ENCODE measurements at regions not wholly inside any gene's neighbourhood (a gene's known extent, or its start where the extent isn't known, plus 50 kb on each side); places are given as distances from the start of the nearest gene placed in this dataset.

DNA sequence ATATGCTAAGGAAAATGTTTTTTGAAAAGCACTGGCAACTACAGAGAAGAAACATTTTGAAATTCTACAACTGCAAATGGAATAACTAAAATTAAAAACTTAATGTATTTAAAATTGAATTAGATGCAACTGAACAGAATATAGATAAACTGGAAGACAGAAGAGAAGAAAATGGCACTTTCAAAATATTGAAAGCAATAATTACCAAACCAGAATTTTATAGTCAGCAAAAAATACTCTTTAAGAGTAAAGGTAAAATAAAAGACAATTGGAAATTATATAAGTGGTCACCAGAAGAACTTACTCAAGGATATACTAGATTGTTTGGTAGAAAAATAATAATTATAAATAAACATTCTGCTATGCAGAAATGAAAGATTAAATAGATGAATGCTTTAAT lies 927.7 kb upstream of the ZWINT start:
- no peak overlapping the region for H3K4me3 ChIP-seq (ENCODE audit: low read depth, low read length)
- no peak for TF ChIP-seq CTCF (IDR thresholded peaks at IDR 0.05)
- no peaks in the 10 kb centered on the region for H3K36me3 ChIP-seq (ENCODE audit: control insufficient read depth, insufficient read depth, low read length)
- H3K9ac ChIP-seq = no peak overlapping the region
- H3K4me2 ChIP-seq (ENCODE audit: low read length) = no peak overlapping the region
- no peaks in the 10 kb centered on the region for H3K9me3 ChIP-seq (ENCODE audit: control insufficient read depth, low read length)
- H3K27me3 ChIP-seq (ENCODE audit: control insufficient read depth, insufficient read depth, low read length) = no peaks in the 10 kb centered on the region
- no peak overlapping the region for H2AFZ ChIP-seq
- H3K4me1 ChIP-seq = no peaks in the 10 kb centered on the region
- H3K79me2 ChIP-seq = no peaks in the 10 kb centered on the region
- no peak overlapping the region for H3K27ac ChIP-seq

DNA sequence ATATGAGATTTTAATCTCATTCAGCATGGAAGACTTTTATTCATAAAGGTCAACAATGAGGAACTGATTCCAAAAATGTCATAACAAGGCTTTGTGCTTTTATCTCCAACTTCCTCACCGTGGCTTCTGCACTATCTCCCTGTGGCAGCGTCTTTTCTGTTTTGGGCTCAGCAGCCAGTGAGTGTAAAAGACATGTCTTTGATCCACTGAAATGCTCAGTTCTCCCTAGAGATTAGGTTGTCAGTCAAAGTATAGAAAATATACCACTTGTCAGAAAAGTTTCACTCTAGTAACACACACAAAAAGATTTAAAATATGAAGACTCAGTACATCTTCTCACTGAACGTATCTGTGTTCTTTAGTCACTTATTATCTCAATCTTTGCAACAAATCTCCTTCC lies 901.8 kb upstream of the ZWINT start:
- TF ChIP-seq CTCF (IDR thresholded peaks at IDR 0.05) = no peak
- H3K27ac ChIP-seq = no peak overlapping the region
- H3K9me3 ChIP-seq (ENCODE audit: control insufficient read depth, low read length) = no peaks in the 10 kb centered on the region
- H3K4me1 ChIP-seq = no peaks in the 10 kb centered on the region
- H3K36me3 ChIP-seq (ENCODE audit: control insufficient read depth, insufficient read depth, low read length) = no peaks in the 10 kb centered on the region
- no peak overlapping the region for H2AFZ ChIP-seq
- H3K9ac ChIP-seq = no peak overlapping the region
- H3K4me3 ChIP-seq (ENCODE audit: low read depth, low read length) = no peak overlapping the region
- no peak overlapping the region for H3K4me2 ChIP-seq (ENCODE audit: low read length)
- H3K79me2 ChIP-seq = no peaks in the 10 kb centered on the region
- no peaks in the 10 kb centered on the region for H3K27me3 ChIP-seq (ENCODE audit: control insufficient read depth, insufficient read depth, low read length)

GRCh38 chr10:57260175-57260574 lies 899.1 kb upstream of the ZWINT start:
- Histone ChIP-seq H3K27me3 (ENCODE audit: control insufficient read depth, insufficient read depth, low read length) (no peaks in the 10 kb centered on the region), H3K9me3 (ENCODE audit: control insufficient read depth, low read length) (no peaks in the 10 kb centered on the region), H3K4me1 (no peaks in the 10 kb centered on the region), H3K27ac (no peak overlapping the region), H3K4me3 (ENCODE audit: low read depth, low read length) (no peak overlapping the region), H3K36me3 (ENCODE audit: control insufficient read depth, insufficient read depth, low read length) (no peaks in the 10 kb centered on the region), H3K9ac (no peak overlapping the region), H2AFZ (no peak overlapping the region), H3K79me2 (no peaks in the 10 kb centered on the region), H3K4me2 (ENCODE audit: low read length) (no peak overlapping the region)
- no peak for TF ChIP-seq CTCF (IDR thresholded peaks at IDR 0.05)

DNA sequence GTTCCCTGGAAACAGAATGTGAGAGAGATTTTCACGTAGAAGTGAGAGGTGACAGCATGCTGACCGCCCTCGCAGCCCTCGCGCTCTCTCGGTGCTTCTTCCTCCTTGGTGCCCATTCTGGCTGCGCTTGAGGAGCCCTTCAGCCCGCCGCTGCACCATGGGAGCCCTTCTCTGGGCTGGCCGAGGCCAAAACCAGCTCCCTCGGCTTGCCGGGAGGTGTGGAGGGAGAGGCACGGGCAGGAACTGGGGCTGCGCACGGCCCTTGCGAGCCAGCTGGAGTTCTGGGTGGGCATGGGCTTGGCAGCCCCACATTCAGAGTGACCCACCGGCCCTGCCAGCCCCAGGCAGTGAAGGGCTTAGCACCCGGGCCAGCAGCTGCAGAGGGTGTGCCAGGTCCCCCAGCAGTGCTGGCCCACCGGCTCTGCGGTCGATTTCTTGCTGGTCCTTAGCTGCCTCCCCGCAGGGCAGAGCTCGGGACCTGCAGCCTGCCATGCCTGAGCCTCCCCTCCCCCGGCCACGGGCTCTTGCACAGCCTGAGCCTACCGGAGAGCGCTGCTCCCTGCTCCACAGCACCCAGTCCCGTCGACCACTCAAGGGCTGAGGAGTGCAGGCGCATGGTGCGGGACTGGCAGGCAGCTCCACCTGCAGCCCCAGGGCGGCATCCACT lies 888.7 kb upstream of the ZWINT start:
- no peak overlapping the region for H3K27ac ChIP-seq
- H3K27me3 ChIP-seq (ENCODE audit: control insufficient read depth, insufficient read depth, low read length) = no peaks in the 10 kb centered on the region
- no peaks in the 10 kb centered on the region for H3K79me2 ChIP-seq
- no peaks in the 10 kb centered on the region for H3K9me3 ChIP-seq (ENCODE audit: control insufficient read depth, low read length)
- TF ChIP-seq CTCF (IDR thresholded peaks at IDR 0.05) = no peak
- no peak overlapping the region for H2AFZ ChIP-seq
- H3K4me1 ChIP-seq = no peaks in the 10 kb centered on the region
- no peak overlapping the region for H3K4me2 ChIP-seq (ENCODE audit: low read length)
- H3K4me3 ChIP-seq (ENCODE audit: low read depth, low read length) = no peak overlapping the region
- H3K9ac ChIP-seq = no peak overlapping the region
- no peaks in the 10 kb centered on the region for H3K36me3 ChIP-seq (ENCODE audit: control insufficient read depth, insufficient read depth, low read length)

GRCh38 chr10:57247271-57247670 lies 886.2 kb upstream of the ZWINT start:
- Histone ChIP-seq H3K79me2 (no peaks in the 10 kb centered on the region), H2AFZ (no peak overlapping the region), H3K36me3 (ENCODE audit: control insufficient read depth, insufficient read depth, low read length) (no peaks in the 10 kb centered on the region), H3K9me3 (ENCODE audit: control insufficient read depth, low read length) (no peaks in the 10 kb centered on the region), H3K4me1 (no peaks in the 10 kb centered on the region), H3K4me2 (ENCODE audit: low read length) (no peak overlapping the region), H3K27me3 (ENCODE audit: control insufficient read depth, insufficient read depth, low read length) (no peaks in the 10 kb centered on the region), H3K4me3 (ENCODE audit: low read depth, low read length) (no peak overlapping the region), H3K9ac (no peak overlapping the region), H3K27ac (no peak overlapping the region)
- TF ChIP-seq CTCF (IDR thresholded peaks at IDR 0.05) = no peak

Measured in parathyroid adenoma (tissue), 2 donors.